SIG-M5 treated with dmso at 0.1 percent for 504 hours (cell line): ENCODE measurements at regions not wholly inside any gene's neighbourhood (a gene's known extent, or its start where the extent isn't known, plus 50 kb on each side); places are given as distances from the start of the nearest gene placed in this dataset.
"Not testable (repeated sequence)": the region's sequence is repeated elsewhere in the genome, so short reads cannot be mapped to it uniquely, and the experiment has no call there.

Source experiments
- DNase-seq: peaks from one replicate; lab custom pipeline; 2025; ENCODE audit not compliant: unreplicated experiment; lab: John Stamatoyannopoulos, UW

DNA sequence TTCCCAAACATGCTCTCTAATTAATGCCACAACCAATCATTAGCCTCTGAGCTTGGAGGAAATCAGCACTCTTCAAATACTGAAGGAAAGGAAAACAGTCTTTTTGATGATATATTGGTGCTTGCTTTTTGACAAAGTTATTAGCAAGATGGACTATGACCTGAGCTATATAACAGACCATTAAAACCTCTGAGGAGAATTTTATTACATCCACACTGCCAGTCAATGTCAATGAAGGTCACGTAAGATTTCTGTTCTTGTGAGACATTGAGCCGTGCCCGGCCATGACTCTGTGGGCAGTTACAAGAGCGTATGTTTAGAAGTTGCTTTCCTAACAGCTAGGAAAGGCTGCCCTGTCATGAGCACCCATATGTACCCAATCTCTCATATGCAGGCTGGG, 659.0 kb downstream of the UTRN start:
- DNase-seq: no peak

DNA sequence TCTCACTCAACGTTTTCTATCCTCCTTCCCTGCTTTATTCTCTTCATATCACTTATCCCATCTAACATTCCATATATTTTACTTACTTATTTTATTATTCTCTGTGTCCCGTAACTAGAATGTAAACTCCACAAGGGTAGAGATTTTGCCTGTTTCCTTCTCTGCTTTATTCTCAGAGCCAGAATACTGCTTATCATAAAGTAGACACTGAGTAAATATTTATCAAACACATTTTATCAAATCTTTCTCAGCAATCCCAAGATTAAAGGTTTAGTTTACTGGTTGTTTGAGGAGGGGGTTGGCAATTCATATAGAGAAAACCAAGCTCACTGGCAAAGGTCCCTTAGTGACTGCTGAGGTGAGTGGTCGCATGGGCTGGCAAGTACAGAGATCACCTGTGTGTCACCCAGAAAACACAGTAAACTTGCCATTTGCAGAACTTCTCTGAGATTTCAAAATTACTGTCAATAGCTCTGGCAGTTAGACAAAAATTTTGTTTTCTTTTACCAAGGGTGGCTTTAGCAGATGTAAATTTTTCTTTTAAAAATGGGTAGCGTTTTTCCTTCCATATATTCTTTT, 662.4 kb downstream of the UTRN start:
- DNase-seq: no peak

DNA sequence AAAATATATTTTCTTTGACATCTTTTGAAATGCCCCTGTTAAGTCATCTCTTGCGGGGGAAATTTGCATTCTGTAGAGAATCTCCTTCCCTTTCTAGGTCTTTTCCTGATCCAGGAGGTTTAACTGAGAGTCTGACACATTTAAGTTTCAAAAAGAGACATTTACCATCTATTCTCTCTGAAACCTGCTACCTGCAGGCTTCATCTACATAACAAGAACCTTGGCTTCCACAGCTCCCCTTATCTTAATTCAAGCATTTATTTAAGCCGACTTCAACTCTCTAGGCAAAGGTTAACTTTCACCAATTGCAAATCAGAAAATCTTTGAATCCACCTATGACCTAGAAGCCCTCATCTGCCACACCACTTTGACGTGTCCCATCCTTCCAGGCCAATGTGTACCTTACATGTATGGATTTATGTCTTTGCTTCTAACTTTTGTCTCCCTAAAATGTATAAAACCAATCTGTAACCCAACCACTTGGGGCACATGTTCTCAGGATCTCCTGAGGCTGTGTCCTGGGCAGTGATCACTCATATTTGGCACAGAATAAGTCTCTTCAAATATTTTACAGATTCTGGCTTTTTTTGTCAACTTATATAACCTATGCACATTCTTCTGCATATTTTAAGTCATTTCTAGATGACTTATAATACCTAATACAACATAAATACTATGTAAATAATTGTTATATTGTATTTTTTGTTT, 666.7 kb downstream of the UTRN start:
- DNase-seq: no peak

DNA sequence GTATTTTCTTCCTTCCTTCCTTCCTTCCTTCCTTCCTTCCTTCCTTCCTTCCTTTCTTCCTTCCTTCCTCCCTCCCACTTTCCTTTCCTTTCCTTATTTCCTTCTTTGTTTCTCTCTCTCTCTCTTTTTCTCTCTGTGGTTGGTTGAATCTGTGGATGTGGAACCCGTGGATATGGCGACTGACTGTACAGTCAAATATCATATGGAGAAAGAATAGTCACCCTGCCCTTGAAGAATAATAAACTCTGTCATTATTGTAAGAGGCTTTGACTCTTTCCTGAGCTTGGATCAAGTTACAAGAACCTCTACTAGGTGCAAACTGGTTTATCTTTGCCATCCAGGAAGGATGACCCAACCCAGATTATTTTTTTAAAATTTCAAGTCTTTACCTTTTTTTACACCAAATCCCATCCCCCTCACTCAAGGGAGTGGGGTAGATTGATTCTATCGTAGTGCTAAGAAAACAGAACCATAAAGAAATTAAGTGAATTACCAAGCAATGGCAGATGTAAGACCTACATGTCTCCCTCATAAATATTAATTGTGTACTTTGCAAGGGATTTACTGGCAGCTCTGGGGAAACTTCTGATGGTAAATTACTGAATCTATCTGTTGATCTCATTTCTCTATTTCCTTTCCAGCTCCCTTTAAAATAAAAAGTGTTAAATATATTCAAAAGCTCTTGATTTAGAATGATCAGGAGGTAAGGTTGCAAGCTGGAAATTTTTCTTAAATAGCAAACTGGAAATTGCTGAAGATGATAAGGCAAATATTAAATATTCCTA, 667.5 kb downstream of the UTRN start:
- DNase-seq: no peak

DNA sequence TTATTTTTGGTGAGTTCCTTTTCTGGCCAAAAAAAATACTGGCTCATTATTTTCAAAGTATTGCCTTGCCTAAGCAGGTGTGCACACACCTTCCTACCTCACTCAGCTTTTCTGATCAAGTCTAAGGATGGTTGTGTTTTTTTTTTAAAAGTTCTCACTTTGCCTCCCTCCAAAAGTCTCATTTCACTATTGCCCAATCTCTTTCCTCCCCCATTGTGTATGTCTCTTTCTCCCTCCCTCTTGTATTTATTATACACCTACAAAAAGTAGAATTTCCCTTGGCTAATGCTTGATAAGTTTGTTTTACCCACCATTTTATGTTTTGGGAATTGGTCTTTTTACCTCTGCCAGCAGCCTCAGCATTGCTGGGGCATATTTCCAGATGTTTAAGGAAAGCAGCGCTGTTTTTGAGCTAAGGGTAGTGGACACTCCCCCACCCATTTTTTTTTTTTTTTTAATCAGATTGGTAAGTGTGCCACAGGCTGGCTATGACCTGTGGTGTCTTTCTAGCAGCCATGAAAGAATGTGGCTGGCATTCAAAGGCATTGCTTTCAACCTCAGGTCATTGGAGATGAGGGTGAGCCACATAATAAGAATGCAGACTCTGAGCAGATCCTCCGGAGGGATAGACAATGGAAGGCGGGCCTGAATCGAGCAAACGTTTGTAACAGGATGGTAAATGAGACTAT, 668.6 kb downstream of the UTRN start:
- DNase-seq: no peak

DNA sequence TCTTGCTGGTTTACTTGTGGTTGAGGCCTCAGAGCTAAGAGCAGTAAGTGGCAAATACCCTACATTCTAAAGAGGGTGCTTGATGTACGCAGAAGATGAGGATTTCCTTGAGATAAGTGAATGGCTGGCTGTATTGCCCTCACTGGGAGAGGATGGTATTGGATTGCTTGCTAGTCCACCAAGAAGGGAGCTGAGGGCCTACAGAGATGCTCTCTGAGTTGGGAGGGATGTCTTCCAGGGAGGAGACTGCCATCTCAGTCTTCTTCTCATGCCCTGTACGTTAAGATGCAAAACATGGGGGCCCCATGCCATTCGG, 669.1 kb downstream of the UTRN start:
- no peak for DNase-seq

DNA sequence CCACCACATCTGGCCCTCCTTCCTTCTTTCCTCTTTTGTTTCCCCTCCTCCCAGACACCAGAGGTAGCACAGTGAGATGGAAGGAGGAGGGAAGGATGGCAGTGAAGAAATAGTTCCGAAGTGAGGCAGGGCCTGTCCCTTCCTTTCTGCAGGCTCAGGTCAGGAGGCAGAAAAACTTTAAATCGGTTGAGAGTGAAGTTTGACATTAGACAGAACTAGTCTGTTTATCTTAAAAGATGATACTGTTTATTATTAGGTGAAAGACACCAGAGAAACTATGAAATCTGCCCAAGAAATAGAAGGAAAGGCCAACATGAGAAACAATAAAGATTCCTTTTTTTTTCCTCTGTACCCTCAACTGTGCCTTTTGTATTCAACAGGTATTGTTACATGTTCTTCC, 670.3 kb downstream of the UTRN start:
- DNase-seq: no peak

DNA sequence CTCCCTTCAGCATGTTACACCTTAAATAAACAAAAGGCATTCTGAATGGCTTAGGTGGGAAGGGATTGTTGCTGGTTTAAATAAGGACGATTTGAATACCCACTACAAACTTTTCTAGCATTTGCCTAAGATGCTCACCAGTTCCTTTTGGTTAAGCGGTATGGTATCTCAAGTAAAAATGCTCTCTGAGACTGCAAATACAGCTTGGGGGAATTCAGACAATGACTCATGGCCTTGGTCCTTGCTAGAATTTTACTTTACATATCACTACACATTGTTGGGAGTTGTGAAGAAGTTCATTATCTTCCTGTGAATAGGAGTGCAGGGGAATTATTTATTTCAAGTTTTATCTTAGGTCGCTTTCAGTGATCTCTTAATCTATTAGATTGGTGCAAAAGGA, 670.7 kb downstream of the UTRN start:
- DNase-seq: no peak

DNA sequence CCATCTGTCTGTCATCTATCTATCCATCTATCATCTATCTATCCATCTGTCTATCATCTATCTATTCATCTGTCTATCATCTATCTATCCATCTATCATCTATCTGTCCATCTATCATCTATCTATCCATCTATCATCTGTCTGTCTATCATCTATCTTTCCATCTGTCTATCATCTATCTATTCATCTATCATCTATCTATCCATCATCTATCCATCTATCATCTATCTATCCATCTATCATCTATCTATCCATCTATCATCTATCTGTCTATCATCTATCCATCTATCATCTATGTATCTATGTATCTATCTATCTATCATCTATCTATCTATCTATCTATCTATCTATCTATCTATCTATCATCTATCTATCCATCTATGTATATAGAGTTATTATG, 671.6 kb downstream of the UTRN start:
- not testable (repeated sequence) for DNase-seq

DNA sequence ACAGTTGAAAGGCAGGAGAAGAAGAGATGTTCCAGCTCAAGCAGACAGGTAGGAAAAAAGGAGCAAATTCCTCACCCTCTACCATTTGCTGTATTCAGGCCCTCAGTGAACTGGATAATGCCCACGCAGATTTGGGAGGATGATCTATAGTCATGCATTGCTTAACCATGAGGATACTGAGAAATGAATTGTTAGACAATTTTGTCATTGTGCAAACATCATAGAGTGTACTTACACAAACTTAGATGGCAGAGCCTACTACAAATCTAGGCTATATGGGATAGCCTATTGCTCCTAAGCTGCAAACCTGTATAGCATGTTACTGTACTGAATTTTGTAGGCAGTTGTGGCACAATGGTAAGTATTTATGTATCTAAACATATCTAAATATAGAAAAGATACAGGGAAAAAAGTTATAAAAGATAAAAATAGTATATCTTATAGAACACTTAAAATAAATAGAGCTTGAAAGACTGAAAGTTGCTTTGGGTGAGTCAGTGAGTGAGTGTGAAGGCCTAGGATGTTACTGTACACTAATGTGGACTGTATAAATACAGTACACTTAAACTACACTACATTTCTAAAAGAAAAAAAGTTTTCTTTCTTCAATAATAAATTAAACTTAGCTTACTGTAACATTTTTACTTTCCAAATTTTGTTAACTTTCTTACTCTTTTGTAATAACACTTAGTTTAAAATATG, 672.3 kb downstream of the UTRN start:
- no peak for DNase-seq

DNA sequence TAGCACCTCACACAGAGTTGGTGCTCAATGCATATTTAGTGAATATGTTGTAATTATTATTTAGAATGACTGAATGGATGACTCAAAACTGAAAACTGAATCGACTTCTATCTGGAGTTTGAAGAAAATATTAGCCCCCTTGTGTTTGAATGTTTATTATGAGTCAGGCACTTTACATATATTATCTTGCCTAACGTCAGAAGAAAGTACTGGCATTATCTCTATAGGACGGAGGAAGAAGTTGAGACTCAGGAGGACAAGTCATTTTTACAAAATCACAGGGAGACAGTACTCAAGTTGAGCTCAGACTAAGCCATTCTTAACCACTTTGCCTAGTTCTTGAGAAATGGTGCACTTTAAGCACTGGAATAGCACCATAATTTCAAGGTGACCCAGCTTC, 684.0 kb downstream of the UTRN start:
- DNase-seq: no peak

DNA sequence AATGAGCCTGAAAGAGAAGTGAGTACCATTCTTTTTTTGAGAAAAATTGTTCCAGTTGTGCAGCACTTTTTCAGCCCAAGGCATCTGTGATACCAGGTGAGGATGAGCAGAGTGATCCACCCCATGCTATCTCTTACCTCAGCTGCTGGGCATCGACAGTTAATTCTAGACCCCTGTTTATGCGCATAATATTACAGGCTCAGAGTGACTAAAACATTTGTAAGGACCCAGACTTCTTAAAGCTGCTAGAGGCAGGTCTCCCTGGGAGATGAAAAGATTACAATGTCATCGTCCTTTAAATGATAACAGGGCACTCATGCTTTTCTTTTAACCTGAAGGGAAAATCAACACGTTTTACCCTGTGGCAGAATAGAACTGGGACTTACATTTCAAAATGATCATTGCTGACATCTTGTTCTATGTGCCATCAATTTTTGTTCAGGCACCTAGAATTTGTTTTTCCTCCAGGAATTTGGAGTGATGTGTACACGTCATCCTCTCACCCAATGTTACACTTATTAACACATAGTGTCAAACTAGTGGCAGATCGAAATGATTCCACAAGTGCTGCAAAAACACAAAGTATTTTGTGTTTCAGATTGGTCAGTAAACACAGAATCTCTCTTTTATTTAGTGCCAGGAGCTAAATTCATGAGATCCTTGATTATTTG, 684.6 kb downstream of the UTRN start:
- DNase-seq: no peak

DNA sequence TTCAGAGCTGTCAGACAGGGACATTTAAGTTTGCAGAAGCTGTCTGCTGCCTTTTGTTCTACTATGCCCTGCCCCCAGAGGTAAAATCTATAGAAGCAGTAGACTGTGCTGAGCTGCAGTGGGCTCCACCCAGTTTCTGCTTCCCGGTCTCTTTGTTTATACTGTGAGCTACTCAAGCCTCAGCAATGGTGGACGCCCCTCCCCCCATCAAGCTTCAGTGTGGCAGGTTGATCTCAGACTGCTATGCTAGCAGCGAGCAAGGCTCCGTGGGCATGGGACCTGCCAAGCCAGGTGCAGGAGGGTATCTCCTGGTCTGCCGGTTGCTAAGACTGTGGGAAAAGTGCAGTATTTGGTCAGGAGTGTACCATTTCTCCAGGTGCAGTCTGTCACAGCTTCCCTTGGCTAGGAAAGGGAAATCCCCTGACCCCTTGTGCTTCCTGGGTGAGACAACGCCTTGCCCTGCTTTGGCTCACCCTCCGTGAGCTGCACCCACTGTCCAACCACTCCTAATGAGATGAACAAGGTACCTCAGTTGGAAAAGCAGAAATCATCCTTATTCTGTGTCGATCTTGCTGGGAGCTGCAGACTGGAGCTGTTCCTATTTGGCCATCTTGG, 692.2 kb downstream of the UTRN start:
- peak; percentile 2 for DNase-seq

DNA sequence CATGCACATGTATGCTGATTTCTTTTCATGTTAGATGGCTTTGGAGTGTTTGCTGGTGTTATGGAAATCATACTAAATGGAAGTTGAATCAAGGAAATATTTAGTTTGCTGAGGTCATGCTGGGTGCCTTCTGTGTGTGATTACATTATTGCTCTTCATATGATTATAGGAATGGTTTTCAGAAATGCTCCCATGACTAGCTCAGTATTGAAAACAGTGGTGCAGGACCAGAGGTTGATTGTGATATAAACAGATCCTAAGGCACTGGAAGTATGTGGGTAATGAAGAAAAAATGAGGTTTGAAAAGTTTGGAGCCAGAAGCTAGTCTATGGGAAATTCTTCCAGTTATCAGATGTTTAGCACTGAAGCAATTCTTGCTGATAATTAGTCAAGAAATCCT, 693.1 kb downstream of the UTRN start:
- no peak for DNase-seq

DNA sequence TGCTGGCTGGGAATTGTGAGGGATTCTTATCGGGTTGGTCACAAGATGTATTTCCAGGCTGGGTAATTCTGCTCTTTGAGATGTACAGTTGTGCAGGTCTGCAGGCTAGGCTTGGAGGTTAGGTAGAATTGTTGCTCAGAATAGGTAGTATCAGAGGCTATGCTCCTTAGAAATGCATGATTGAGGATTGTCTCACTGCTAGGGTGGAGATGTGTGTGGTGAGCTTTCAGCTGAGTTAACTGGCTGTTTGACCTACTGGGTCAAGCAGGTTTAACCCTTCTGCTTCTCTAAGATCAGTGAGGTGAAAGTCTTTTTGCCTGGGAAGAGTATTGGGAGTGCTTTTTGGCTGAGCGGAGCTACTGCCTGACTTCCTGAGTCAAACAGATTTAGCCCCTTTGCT, 701.1 kb downstream of the UTRN start:
- no peak for DNase-seq

DNA sequence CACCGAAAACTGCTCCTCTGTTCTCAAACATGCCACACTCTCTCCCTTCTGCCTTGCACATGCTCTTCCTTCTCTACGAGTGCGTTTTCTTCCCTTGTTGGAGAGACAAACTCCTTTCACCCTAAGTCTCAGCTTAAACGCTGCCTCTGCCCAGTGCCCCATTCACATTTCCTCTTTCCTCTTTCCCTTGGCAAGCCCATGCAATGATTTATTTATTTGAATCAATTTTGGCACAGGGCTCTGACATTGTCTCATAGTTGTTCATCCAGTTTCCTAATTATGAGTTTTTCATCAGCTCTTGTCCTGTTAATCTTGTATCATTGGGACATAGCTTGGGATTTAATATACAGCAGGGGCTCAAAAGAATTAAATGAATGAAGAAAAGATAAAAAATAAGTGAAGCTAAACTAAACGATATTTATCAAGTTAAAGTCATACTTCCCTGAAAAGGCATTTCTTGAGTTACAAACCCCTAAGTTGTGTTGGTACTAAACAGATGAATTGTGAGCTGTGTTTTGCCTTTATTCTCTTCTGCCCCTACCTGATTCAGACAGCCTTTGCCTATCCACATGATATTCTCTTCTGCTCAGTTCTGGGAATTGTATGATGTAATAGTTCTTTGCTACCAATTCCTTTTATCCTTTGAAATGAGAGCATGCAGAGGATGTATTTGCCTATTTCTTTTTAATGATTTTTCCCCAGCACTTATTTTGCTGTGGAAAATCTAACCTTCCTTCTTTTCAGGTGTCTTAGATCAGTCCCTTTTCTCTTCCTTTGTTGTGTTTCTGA, 704.4 kb downstream of the UTRN start:
- DNase-seq: no peak

DNA sequence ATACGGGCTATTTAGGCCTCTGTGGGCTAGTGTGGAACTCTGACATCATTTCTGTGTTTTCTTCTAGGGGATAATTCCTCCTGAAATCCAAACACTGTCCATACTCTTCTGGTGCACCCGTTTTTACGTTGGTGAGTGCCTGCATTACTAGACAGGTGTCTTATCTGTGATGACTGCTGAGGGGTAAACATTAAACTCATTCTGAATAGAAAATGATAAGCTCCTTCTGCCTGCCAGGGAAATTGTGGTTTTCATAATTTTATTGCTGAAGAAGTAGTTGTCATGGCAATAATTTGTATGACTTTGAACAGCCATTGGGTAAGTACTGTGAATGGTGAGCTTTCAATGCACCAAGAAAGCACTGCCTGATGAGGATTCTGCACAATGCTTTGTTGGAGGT, 705.6 kb downstream of the UTRN start:
- no peak for DNase-seq

DNA sequence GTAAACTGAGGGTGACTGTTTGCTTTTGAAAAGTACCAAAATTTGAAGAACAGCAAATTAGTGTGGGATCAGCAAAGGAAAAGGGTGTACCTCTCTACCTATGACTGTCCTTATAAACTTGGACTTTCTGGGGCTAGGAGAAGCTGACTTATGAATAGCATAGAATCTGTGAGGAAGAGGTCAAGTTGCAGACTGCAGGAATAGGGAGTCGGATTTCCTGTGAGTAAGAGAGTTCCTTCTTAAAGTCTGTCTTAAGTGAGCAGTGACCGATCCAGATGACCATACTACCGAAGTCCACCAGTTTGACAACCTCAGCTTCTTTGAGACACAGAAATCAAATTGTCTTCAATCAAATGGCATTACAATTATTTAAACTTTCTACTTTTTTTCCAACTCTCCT, 708.7 kb downstream of the UTRN start:
- DNase-seq: no peak

DNA sequence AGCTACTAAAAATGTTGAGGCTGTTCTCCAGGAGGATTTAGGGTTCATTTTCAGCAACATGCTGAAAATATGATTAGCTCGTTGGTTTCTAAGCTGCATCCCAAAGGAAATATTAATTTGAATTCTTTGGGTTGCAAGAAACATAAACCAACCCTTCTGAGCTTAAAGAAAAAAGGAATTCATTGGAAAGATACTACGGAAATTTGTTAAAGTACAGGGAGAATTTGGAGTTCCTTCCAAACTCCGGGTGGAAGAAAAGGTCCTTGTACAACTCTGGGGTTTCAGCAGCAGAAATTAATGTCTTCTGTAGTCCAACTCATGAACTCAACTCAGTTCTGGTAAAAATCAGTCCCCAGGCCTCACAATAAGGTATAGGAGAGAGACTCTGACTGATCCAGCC, 712.9 kb downstream of the UTRN start:
- DNase-seq: no peak

DNA sequence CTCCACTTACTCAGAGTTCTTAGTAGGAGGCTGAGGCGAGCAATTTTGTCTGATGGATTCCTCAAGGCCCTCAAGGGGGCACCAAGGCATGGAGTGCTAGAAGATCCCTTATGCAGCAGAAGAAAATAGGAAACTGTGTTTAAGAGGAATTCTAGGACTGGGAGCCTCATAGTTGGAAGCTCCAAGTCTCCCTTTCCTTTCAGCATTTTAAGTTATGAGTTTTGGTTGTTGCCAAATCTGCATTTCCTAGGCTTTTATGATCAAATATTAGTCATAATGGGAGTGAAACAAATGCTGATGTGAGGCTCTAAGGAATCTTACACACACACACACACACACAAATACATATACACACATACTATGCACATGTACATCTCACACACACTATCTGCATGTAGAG, 714.0 kb downstream of the UTRN start:
- no peak for DNase-seq
